Endothelial cell of umbilical vein (primary cell): ENCODE measurements at regions not wholly inside any gene's neighbourhood (a gene's known extent, or its start where the extent isn't known, plus 50 kb on each side); places are given as distances from the start of the nearest gene placed in this dataset.

ENCODE experiments used
- BruUV-seq: library from RNA; stranded (reverse); fragments of 400-500 nt; replicated peaks from 2 replicates; lab custom pipeline; 2021; lab: Mats Ljungman, UMichigan
- CTCF ChIA-PET: fragments of 300-600, 350-600 bp; sonication (Branson Sonifier 250); formaldehyde crosslinking; loops from one replicate; lab custom pipeline; 2021; ENCODE audit warnings: antibody characterized with exemption, inconsistent platforms; lab: Charles Lee
- POLR2A ChIA-PET: fragments of 300-600, 350-600 bp; sonication (Branson Sonifier 250); formaldehyde crosslinking; loops from one replicate; lab custom pipeline; 2021; ENCODE audit warnings: antibody characterized with exemption, inconsistent platforms; lab: Charles Lee
- DNase-seq: peaks from one replicate; pipeline ENCODE4 v3.0.0-alpha.2; 2011; ENCODE audit warnings: low read depth, low spot score
- FAIRE-seq: peaks from 2 replicates; lab custom pipeline; 2011; peaks lifted over from hg19 to GRCh38; lab: Jason Lieb, UNC
- H2AFZ ChIP-seq: 2 replicates; pipeline ENCODE4 v1.6.0; 2012; ENCODE audit warnings: low read depth, low read length, control low read depth, inconsistent platforms
- H3K27ac ChIP-seq: 2 replicates; pipeline ENCODE4 v1.5.1; 2011; ENCODE audit warnings: low read depth, mild to moderate bottlenecking, control low read depth, low read length, moderate library complexity; ENCODE audit not compliant: insufficient read depth
- H3K27me3 ChIP-seq, 2 experiments: 2 replicates each; pipeline versions ENCODE4 v1.6.0 to v1.6.1; 2011; ENCODE audit warnings: low read length in 2 of 2, mixed read lengths in 1 of 2; ENCODE audit not compliant: control insufficient read depth in 2 of 2, insufficient read depth in 2 of 2
- H3K36me3 ChIP-seq, 2 experiments: 2 replicates in 1 of 2; 3 replicates in 1 of 2; pipeline ENCODE4 v1.5.1; 2011; ENCODE audit warnings: low read length in 2 of 2, mild to moderate bottlenecking in 1 of 2, moderate library complexity in 1 of 2; ENCODE audit not compliant: control insufficient read depth in 2 of 2, insufficient read depth in 2 of 2; ENCODE audit errors: extremely low read depth in 1 of 2
- H3K4me1 ChIP-seq: 3 replicates; pipeline ENCODE4 v1.5.1; 2011; ENCODE audit warnings: mild to moderate bottlenecking, low read length; ENCODE audit not compliant: control insufficient read depth, insufficient read depth; ENCODE audit errors: extremely low read depth
- H3K4me2 ChIP-seq: 2 replicates; pipeline ENCODE4 v1.6.1; 2011; ENCODE audit warnings: low read length, control low read depth, mixed read lengths; ENCODE audit not compliant: insufficient read depth
- H3K4me3 ChIP-seq, 3 experiments: fragments of 200-600 bp in 1 of 3; sonication (generic), shearing (Covaris generic) in 1 of 3; replicated peaks in 1 of 3; 2 replicates each; pipeline ENCODE4 v1.5.1; 2011 to 2016; ENCODE audit warnings: control low read depth in 3 of 3, low read length in 3 of 3, mild to moderate bottlenecking in 2 of 3, inconsistent platforms in 1 of 3, low read depth in 1 of 3, moderate library complexity in 1 of 3; ENCODE audit not compliant: insufficient read depth in 1 of 3
- H3K79me2 ChIP-seq: 2 replicates; pipeline ENCODE4 v1.6.0; 2012; ENCODE audit warnings: low read length, inconsistent platforms; ENCODE audit not compliant: control insufficient read depth, insufficient read depth
- H3K9ac ChIP-seq: replicated peaks from 2 replicates; pipeline ENCODE3; 2011; ENCODE audit warnings: low read length, control low read depth; ENCODE audit not compliant: insufficient read depth; ENCODE audit errors: extremely low read depth
- H3K9me1 ChIP-seq: replicated peaks from 3 replicates; pipeline ENCODE4 v1.6.0; 2011; ENCODE audit warnings: mild to moderate bottlenecking, low read length; ENCODE audit not compliant: control insufficient read depth, insufficient read depth; ENCODE audit errors: extremely low read depth
- H3K9me3 ChIP-seq: replicated peaks from 2 replicates; pipeline ENCODE4 v1.5.1; 2012; ENCODE audit warnings: low read length, inconsistent platforms; ENCODE audit not compliant: control insufficient read depth, insufficient read depth
- H4K20me1 ChIP-seq: replicated peaks from 2 replicates; pipeline ENCODE3; 2011; ENCODE audit warnings: mild to moderate bottlenecking, low read length; ENCODE audit not compliant: control insufficient read depth, insufficient read depth; ENCODE audit errors: extremely low read depth
- EZH2 ChIP-seq: IDR thresholded peaks from 2 replicates; pipeline ENCODE4 v1.6.1; 2012; ENCODE audit warnings: borderline replicate concordance, low read depth, mild to moderate bottlenecking, moderate library complexity, low read length, inconsistent platforms; ENCODE audit not compliant: severe bottlenecking
- FOS ChIP-seq: IDR thresholded peaks from 2 replicates; pipeline ENCODE4 v1.6.1; 2011; ENCODE audit warnings: mild to moderate bottlenecking, low read length, moderate library complexity, borderline replicate concordance; ENCODE audit not compliant: insufficient read depth
- GATA2 ChIP-seq: IDR thresholded peaks from 2 replicates; pipeline ENCODE4 v1.7.0; 2011; ENCODE audit warnings: low read depth, mild to moderate bottlenecking, moderate library complexity, mixed read lengths, low read length; ENCODE audit not compliant: insufficient read length, insufficient read depth
- JUN ChIP-seq: IDR thresholded peaks from 2 replicates; pipeline ENCODE4 v1.6.1; 2011; ENCODE audit warnings: borderline replicate concordance, low read depth; ENCODE audit not compliant: insufficient read length, insufficient read depth
- MAX ChIP-seq: IDR thresholded peaks from 2 replicates; pipeline ENCODE4 v1.6.1; 2011; ENCODE audit not compliant: insufficient read depth, insufficient read length
- MYC ChIP-seq: IDR thresholded peaks from one replicate; pipeline ENCODE4 v1.6.1; 2011; ENCODE audit warnings: mild to moderate bottlenecking, low read depth, low read length
- POLR2A ChIP-seq: IDR thresholded peaks from 2 replicates; pipeline ENCODE4 v1.6.1; 2012; ENCODE audit warnings: low read depth, mild to moderate bottlenecking, control low read depth, low read length
- POLR2AphosphoS5 ChIP-seq: IDR thresholded peaks from 2 replicates; pipeline ENCODE4 v1.6.1; 2012; ENCODE audit warnings: low read depth, mild to moderate bottlenecking, control low read depth, low read length, moderate library complexity; ENCODE audit not compliant: insufficient read depth
- dilution Hi-C: fragments of 300-500 bp; cut with MboI; formaldehyde crosslinking; loops from one replicate; pipeline ENCODE4 v1.15.0; 2019; ENCODE audit warnings: low sequenced_read_pairs; ENCODE audit not compliant: extremely low pct_ligation_motif_present
- intact Hi-C: fragments of 100-400 bp; cut with micrococcal nuclease; formaldehyde crosslinking; loops from one replicate; pipeline ENCODE4 v1.10.0; 2022
- TF ChIP-seq, protein P1 (sequence below), 2 donors: IDR thresholded peaks; 1 replicate in 1 of 2; 2 replicates in 1 of 2; pipeline ENCODE4 v1.5.1; 2011; ENCODE audit warnings: low read length in 2 of 2, mild to moderate bottlenecking in 2 of 2, moderate library complexity in 2 of 2, control low read depth in 1 of 2, inconsistent platforms in 1 of 2, low read depth in 1 of 2; ENCODE audit not compliant: insufficient read depth in 1 of 2; ENCODE audit errors: extremely low read depth in 1 of 2

- POLR2A ChIA-PET = no interaction called here
- no peak for FAIRE-seq
- Histone ChIP-seq H3K9me1 (no peaks in the 10 kb centered on the region), H3K4me1 (no peaks in the 10 kb centered on the region), H3K4me3 (no peak overlapping the region), H3K4me2 (no peak overlapping the region), H3K9me3 (peaks cover 5% of the 10 kb centered on the region), H3K27me3 (no peaks in the 10 kb centered on the region), H3K36me3 (no peaks in the 10 kb centered on the region), H3K27ac (no peak overlapping the region), H3K9ac (no peak overlapping the region), H4K20me1 (no peaks in the 10 kb centered on the region), H2AFZ (no peak overlapping the region), H3K79me2 (no peaks in the 10 kb centered on the region)
- BruUV-seq = no TSS peak
- dilution Hi-C loops = no loop called here
- CTCF ChIA-PET = no interaction called here
- no peak for TF ChIP-seq JUN
- no peak for TF ChIP-seq FOS
- TF ChIP-seq MYC = no peak
- no peak for TF ChIP-seq POLR2AphosphoS5
- TF ChIP-seq POLR2A = no peak
- TF ChIP-seq, protein P1, sequence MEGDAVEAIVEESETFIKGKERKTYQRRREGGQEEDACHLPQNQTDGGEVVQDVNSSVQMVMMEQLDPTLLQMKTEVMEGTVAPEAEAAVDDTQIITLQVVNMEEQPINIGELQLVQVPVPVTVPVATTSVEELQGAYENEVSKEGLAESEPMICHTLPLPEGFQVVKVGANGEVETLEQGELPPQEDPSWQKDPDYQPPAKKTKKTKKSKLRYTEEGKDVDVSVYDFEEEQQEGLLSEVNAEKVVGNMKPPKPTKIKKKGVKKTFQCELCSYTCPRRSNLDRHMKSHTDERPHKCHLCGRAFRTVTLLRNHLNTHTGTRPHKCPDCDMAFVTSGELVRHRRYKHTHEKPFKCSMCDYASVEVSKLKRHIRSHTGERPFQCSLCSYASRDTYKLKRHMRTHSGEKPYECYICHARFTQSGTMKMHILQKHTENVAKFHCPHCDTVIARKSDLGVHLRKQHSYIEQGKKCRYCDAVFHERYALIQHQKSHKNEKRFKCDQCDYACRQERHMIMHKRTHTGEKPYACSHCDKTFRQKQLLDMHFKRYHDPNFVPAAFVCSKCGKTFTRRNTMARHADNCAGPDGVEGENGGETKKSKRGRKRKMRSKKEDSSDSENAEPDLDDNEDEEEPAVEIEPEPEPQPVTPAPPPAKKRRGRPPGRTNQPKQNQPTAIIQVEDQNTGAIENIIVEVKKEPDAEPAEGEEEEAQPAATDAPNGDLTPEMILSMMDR (IDR thresholded peaks at IDR 0.05; ENCODE audit: extremely low read depth in 1 of 2, insufficient read depth in 1 of 2, low read depth in 1 of 2, low read length in 2 of 2) = no peak
- intact Hi-C loops = no loop called here
- DNase-seq = no peak
These were observed 1038.8 kb downstream of the AGBL1 start for GRCh38 chr15:87118435-87118834.

DNA sequence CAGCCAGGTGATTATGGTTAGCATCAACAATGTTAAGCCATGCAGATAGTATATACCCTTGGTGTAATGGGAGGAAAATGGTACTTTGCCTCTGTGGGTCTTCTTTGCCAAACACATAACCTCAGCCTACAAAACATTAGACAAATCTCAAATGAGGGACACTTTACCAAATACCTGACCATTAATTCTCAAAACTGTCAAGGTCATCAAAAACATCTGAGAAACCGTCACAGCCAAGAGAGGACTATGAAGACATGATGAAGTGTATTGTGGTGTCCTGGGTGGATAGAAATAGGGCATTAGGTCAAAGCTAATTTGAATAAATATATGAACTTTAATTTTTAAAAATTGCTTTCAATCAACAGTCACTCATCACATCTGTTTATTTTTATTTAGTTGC, 1036.1 kb downstream of the AGBL1 start:
- H3K79me2 ChIP-seq = no peaks in the 10 kb centered on the region
- H4K20me1 ChIP-seq = no peaks in the 10 kb centered on the region
- H3K9me1 ChIP-seq = no peaks in the 10 kb centered on the region
- no peaks in the 10 kb centered on the region for H3K27me3 ChIP-seq
- ChIA-PET POLR2A (no interaction called here), CTCF (no interaction called here)
- dilution Hi-C loops = no loop called here
- no peak overlapping the region for H3K9ac ChIP-seq
- no peak overlapping the region for H2AFZ ChIP-seq
- no peak for TF ChIP-seq POLR2AphosphoS5
- TF ChIP-seq, protein P1 (IDR thresholded peaks at IDR 0.05; ENCODE audit: extremely low read depth in 1 of 2, insufficient read depth in 1 of 2, low read depth in 1 of 2, low read length in 2 of 2) = no peak
- TF ChIP-seq MAX = no peak
- no peak for TF ChIP-seq FOS
- TF ChIP-seq MYC = no peak
- no peak for TF ChIP-seq JUN
- TF ChIP-seq POLR2A = no peak
- TF ChIP-seq EZH2 = no peak
- no peak for TF ChIP-seq GATA2
- no peak overlapping the region for H3K4me2 ChIP-seq
- H3K36me3 ChIP-seq = no peaks in the 10 kb centered on the region
- H3K27ac ChIP-seq = no peak overlapping the region
- intact Hi-C loops = no loop called here
- DNase-seq = no peak
- BruUV-seq = no TSS peak
- peaks cover 2% of the 10 kb centered on the region for H3K9me3 ChIP-seq
- H3K4me3 ChIP-seq = no peak overlapping the region
- FAIRE-seq = no peak
- no peaks in the 10 kb centered on the region for H3K4me1 ChIP-seq
